ENCODE measurements at regions not wholly inside any gene's neighbourhood (a gene's known extent, or its start where the extent isn't known, plus 50 kb on each side); places are given as distances from the start of the nearest gene placed in this dataset.
"Not testable (repeated sequence)": the region's sequence is repeated elsewhere in the genome, so short reads cannot be mapped to it uniquely, and the experiment has no call there.

- DNase-seq, result no peak
Observed at GRCh38 chr7:32222251-32222900, 152.2 kb upstream of the PDE1C start.

- no peak for DNase-seq
Observed at GRCh38 chr7:32221736-32222135, 151.5 kb upstream of the PDE1C start.

- no peak for DNase-seq
Observed at GRCh38 chr7:32221056-32221455, 150.8 kb upstream of the PDE1C start.

- not testable (repeated sequence) for DNase-seq
Observed at GRCh38 chr7:32219831-32220230, 149.6 kb upstream of the PDE1C start.

GRCh38 chr7:32219416-32219815 is 149.2 kb upstream of the PDE1C start:
- no peak for DNase-seq

GRCh38 chr7:32218741-32219288 is 148.6 kb upstream of the PDE1C start:
- no peak for DNase-seq

GRCh38 chr7:32218154-32218467 is 147.9 kb upstream of the PDE1C start:
- DNase-seq, result no peak

GRCh38 chr7:32217341-32218153 is 147.3 kb upstream of the PDE1C start:
- DNase-seq, result no peak

GRCh38 chr7:32216759-32217158 is 146.6 kb upstream of the PDE1C start:
- no peak for DNase-seq

GRCh38 chr7:32215697-32216096 is 145.5 kb upstream of the PDE1C start:
- no peak for DNase-seq

- DNase-seq, result no peak
Observed at GRCh38 chr7:32214913-32215312, 144.7 kb upstream of the PDE1C start.

- no peak for DNase-seq
Observed at GRCh38 chr7:32212321-32212720, 142.1 kb upstream of the PDE1C start.

- DNase-seq, result no peak
Observed at GRCh38 chr7:32206987-32207386, 136.8 kb upstream of the PDE1C start.

- DNase-seq, result no peak
Observed at GRCh38 chr7:32206488-32206887, 136.3 kb upstream of the PDE1C start.

- DNase-seq, result not testable (repeated sequence)
Observed at GRCh38 chr7:32205298-32205824, 135.2 kb upstream of the PDE1C start.

- DNase-seq, result no peak
Observed at GRCh38 chr7:32204361-32205018, 134.3 kb upstream of the PDE1C start.

GRCh38 chr7:32200646-32201045 is 130.4 kb upstream of the PDE1C start:
- DNase-seq, result no peak

GRCh38 chr7:32194537-32194936 is 124.3 kb upstream of the PDE1C start:
- no peak for DNase-seq

GRCh38 chr7:32191305-32191704 is 121.1 kb upstream of the PDE1C start:
- DNase-seq, result no peak

GRCh38 chr7:32179567-32179966 is 109.4 kb upstream of the PDE1C start:
- no peak for DNase-seq

GRCh38 chr7:32178677-32179366 is 108.6 kb upstream of the PDE1C start:
- no peak for DNase-seq

GRCh38 chr7:32177232-32177631 is 107.0 kb upstream of the PDE1C start:
- DNase-seq, result no peak

GRCh38 chr7:32175099-32175498 is 104.9 kb upstream of the PDE1C start:
- DNase-seq, result no peak

All from stimulated activated CD8-positive, alpha-beta memory T cell treated with anti-CD3 and anti-CD28 coated beads, Interleukin-4, amount 100 ng/mL, for 48 hours (primary cell).